ENCODE measurements at regions not wholly inside any gene's neighbourhood (a gene's known extent, or its start where the extent isn't known, plus 50 kb on each side); places are given as distances from the start of the nearest gene placed in this dataset.
"Not testable (repeated sequence)": the region's sequence is repeated elsewhere in the genome, so short reads cannot be mapped to it uniquely, and the experiment has no call there.

DNA sequence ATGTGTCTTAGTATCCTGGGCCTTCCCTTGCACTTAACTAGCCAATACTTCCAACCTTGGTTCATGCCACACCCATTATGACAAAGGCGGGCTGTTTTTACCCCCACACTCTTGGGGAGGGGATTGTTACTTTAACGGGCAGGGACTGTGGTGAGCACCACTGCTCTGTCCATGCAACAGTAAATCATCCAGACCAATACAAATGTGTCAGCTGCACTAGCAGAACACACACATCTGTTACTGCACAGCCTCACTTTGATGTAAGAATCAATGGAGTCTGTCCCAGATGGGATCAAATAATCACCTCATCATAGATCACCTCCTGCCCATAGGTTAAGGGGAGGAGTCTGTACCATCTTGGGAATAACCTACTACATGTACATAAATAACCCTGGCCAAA is 58.1 kb downstream of the NPAP1 start:
- no peak for DNase-seq (ENCODE audit: low read depth, low spot score)

DNA sequence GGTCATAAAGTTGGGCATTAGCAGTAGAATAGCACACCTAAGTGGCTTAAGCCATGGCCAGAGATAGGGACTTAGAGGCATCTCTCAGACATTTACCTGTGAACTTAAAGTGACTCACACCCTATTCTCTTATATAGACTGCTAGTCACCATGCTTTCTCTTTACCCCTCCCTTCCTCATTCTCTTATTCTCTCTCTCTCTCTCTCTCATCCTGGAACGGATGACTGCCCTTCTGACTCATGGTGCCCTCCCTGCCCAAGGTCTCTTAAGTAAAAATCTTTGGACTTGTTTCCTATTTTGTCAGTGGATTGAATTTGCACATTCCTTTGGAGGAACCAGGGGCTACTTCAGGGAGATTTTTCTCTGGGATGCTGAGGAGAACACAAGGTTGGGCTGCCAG is 58.8 kb downstream of the NPAP1 start:
- no peak for DNase-seq (ENCODE audit: low read depth, low spot score)

DNA sequence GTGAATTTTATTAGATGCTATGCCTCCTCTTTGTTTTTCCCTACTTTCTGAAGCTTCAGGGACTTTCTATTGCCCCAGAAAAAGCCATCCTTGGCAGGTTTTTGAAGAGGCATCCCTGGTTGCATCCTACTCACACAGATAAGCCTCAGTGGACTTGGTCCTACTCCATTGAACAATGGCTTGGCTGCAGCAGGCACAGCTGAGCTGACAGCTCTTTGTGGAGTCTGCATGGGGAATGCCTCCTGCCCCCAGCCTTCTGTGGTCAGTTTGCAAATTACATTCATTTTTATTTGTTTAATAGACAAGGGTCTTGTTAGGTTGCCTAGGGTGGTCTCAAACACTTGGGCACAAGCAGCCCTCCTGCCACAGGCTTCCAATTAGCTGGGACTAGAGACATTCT is 69.7 kb downstream of the NPAP1 start:
- DNase-seq (ENCODE audit: low read depth, low spot score): no peak

DNA sequence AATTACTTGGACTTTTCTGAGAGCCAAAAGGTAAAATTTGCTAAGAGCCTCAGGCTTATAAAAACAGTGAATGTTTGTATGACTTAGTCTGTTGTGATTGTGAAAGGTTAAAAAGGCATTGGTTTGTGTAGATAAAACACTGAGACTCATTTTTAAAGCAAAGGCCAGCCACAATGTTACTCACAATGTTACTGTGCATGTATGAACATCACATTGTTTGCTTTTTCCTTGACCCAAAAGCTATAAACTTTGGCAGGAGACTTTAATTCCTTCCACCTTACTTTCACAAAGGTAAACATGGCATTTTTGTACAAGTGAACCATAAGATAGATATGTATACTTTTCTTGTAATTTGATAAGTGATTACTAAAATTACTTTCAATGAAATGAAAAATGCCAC is 70.5 kb downstream of the NPAP1 start:
- no peak for DNase-seq (ENCODE audit: low read depth, low spot score)

DNA sequence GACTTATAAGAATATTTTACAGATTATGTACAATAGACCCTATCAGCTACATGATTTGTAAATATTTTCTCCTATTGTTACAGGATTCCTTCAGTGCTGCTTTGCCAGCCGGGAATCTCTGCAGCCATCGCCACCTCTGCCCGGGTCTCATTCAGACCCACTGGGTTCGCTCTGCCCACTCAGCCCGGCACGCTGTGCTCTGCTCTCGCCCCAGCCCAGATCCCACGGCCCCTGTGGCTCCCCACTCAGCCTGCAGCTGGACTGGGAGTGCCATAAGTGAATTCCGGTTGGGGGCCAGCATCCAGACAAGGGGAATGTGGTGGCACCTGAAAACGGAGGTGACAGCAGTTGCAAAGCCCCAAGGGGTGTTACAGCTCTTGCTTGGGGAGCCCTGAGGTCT is 71.8 kb downstream of the NPAP1 start:
- no peak for DNase-seq (ENCODE audit: low read depth, low spot score)

DNA sequence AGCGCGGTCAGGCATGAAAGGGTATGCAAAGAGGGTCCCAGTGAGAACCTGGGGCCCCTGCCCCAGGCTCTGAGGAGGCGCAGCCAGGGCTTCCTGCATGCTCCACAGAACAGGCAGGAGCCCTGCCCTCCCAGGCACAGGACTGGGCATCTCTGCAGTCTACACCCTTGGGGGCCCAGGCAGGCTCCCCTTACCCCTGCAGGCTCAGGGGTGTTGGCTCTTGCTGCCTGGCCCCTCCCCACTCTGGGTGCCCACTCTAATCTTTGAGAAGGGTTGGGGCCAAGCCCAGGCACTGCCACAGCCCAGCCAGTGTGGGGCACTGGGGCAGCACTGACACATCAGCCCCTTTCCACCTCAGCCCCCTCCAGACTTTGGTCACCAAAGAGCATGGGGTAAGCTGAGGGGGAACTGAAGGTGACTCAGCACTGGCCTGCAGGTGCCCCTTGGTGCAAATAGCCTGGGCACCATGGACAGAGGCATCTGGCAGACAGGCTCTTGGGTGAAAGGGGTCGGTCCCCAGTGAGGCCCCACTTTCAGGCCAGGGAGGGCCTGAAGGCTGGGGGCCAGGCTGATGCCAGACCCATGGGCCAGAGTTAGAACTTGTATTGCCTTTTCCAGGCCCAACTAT is 73.4 kb downstream of the NPAP1 start:
- DNase-seq (ENCODE audit: low read depth, low spot score): no peak

DNA sequence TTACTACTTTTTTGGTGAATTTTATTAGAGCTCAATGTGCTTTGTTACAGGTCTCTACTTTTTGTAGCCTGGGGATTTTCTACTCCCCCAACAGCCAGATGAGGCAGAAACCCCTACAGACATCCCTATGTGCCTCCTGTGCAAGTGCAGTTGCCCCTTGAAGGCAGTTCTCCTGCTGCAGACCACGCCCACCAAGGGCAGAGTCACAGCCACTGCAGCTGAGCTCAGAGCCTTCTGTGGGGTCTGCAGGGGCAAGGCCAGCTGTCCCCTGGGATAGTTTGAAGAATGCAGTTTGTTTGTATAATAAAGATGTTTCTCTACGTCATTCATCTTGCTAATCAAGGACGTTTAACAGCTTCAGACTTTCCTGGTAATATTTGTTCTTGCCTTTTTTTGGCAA is 76.8 kb downstream of the NPAP1 start:
- no peak for DNase-seq (ENCODE audit: low read depth, low spot score)

DNA sequence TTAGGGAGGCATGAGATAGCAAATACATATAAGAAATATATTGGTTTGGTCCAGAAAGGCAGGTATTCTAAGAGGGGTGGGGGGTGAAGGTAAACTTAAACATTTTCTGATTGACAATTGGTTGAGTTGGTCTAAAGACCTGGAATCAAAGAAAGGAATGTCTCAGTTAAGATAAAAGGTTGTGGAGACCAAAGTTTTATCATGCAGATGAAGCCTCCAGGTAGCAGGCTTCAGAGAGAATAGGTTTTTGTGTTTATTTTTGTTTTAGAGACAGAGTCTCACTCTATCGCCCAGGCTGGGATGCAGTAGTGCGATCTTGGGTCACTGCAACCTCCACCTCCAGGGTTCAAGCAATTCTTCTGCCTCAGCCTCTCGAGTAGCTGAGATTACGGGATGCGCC is 80.5 kb downstream of the NPAP1 start:
- no peak for DNase-seq (ENCODE audit: low read depth, low spot score)

DNA sequence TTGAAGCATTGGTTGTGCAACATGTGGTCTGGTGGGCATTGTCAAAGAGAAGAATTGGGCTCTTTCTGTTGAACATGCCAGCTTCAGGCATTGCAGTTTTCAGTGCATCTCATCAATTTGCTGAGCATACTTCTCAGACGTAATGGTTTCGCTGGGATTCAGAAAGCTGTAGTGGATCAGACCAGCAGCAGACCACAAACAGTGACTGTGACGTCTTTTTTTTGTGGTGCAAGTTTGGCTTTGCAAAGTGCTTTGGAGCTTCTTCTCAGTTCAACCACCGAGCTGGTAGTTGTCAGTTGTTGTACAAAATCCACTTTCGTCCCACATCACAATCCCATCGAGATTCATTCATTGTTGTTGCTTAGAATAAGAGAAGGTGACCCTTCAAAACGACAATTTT is 84.5 kb downstream of the NPAP1 start:
- DNase-seq (ENCODE audit: low read depth, low spot score): no peak

DNA sequence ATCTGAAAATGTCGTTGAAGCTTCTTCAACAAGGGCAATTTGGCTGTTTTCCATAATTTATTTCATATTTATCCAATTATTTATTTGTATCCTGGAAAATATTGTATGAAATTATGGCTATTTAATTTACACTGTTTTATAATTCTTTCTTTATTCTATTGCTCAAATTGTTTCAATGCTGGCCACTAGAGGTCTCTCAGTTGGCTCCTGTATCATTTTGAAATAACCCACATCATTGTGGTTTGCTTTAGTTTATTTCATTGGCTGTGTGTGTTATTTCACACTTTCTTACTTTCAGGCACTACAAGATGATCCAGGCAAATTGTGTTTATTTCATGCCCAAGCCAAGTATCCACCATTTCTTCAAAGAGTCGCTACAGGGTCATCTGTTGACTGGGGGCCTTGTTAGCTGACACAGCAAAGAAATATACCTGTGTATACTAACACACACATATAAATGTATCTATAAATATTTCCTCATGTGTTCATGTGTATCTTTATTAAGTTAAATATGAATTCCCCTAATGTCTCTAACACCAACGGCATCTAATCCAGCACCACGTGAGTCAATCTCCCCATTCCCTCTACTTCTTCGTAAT is 86.2 kb downstream of the NPAP1 start:
- DNase-seq (ENCODE audit: low read depth, low spot score): peak; percentile 33

DNA sequence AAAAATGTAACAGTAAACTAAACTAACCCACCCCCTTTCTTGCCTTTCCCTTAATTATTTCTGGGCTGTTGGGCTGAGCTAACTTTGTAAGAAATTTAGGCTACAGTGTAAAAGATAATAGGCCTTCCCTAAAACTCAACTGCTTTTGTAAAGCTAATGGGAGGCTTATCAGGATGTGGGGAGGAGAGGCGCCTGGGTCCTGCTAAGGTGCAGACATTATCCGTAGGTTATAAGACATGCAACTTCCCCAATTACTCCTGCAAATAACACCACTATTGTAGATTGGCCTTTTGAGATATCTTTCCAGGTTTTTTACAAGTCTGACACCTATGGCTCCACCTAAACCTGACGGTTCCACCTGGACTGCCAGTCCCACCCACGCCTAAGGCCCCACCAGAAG is 88.3 kb downstream of the NPAP1 start:
- no peak for DNase-seq (ENCODE audit: low read depth, low spot score)

DNA sequence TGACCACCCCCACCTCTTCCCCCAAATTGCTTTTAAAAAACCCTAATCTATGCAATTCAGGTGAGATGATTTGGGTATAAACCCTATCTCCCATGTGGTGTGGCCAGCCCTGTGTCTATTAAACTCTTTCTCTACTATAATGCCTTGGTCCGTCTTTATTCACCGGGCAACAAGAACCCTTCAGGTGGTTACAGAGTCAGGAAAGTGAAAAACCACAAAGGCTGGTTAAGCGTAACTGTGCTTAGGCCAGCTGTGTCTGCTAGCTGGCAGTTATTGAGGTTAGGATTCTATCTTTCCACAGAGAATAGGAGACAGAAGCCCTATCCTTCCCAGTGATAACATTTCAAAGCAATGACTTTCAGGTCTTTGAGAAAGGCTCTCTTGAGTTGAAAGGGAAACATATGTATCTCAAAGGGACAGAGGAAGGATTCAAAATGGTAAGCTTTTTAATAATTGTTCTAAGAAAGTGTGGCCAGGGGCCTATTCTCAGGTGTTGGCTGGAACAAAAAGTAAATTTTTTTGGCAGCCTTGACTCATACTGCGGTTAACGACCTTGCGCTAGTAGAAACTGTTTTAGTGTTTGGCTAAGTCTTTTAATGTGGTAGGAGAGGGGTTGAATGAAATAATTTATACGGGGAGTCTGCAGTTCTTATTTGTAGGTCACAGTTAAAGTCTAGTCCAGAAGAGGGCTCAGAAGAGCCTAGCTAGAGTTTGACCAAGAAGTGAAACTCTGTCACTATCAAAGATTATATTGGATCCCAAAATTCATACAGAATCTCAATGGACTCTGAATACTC is 89.0 kb downstream of the NPAP1 start:
- DNase-seq (ENCODE audit: low read depth, low spot score): no peak

DNA sequence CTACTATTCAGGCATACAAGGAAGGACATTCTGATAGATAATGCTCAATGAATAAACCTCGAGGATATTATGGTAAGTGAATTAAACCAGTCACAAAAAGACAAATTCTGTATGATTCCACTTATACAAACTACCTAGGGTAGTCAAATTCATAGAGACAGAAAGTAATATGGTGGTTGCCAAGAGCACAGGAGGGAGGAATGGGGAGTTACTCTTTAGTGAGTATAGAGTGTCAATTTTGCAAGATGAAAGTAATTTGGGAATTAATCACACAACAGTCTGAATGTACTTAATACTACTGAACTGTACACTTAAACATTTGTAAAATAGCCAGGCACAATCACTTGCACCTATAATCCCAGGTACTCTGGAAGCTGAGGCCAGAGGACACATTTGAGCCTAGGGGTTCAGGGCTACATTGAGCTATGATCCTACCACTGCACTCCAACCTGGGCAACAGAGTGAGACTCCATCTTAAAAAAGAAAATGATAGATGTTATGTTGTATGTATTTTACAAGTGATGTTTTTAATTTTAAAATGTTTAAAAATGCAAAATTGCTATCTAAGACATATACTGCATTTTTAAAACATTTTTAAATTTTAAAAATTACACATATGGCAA is 91.0 kb downstream of the NPAP1 start:
- DNase-seq (ENCODE audit: low read depth, low spot score): no peak

DNA sequence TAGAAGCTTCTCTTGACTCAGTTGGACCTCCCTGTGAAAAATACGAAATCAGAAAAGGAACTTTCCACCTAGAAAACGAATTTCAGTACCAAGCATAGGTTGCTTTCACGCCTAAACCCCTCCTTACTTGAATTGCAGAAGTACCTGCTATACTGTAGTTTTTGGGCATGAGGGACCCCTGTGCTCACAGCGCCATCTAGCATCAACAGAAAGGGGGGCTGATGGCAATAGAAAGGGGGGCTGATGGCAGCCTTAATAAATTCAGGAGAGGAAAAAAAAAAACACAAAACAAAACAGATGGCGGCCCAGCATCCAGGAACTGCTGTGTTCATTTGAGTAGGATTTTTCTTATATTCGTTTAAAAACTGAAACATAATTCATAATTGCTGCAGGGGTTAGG is 96.7 kb downstream of the NPAP1 start:
- DNase-seq (ENCODE audit: low read depth, low spot score): peak; percentile 2

DNA sequence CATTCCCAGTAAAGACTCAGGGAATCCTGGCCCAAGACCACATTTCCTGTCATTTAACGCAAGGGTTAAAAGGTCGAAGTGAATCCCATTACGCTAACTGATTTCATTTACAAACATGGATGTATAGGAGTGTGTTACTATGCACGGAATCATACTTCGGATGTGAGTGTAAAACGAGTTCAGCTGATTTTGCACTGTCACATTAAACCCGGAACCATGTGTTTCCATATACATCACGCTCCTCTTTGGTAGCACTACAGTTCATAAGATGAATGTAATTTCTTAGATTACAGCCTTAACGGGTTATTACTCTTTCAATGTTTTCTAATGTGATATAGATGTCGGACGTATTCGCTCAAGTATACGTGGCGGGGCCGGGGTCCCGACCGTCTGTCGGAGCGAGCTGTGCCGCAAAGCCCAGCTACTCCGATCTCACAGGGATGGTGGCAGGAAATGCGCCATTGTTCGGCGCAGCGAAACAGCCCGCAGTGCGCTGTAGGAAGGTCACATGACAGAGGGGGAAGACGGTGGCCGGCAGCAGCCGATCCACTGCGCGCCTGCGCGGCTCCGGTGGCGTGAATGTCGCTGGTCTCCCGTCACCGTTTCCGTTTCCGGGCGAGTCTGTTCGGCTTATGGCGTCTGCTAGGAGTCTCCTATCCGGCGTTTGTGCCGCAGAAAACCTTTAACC is 97.3 kb downstream of the NPAP1 start:
- DNase-seq (ENCODE audit: low read depth, low spot score): peak; percentile 93

DNA sequence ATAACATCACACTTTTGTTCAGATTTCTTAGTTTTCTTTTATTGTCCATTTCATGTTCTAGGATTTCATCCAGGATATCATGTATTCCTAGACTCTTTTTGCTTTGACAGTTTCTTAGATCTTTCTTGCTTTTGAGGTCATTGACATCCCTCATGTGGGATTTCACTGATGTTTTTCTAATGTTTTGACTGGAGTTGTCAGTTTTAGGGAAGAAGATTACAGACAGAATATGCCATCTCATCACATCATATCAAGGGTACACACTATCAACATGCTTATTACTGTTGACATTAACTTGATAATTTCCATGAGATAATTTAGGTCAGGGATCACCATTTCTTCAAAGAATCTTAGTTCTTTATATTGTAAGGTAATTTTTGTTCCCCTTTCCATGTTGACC is 101.7 kb downstream of the NPAP1 start:
- no peak for DNase-seq (ENCODE audit: low read depth, low spot score)

DNA sequence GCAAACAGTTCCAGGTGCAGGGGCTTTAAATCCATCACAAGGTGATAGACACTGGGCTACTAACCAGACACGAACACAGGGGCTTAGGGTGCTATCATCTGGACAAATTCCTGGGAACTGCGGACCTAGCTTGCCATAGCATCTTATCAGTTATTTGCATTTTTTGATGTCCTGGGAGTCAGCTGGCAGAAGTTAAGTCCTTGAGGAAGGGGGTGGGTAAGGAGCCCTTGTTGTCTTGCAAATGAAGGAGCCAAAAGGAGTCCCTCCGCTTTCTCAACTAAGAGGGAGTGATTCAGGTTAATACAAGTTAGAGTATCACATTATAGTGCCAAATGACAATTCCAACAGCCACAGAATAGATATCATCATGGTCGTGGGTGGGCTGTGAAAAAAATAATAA is 108.9 kb downstream of the NPAP1 start:
- DNase-seq (ENCODE audit: low read depth, low spot score): no peak

DNA sequence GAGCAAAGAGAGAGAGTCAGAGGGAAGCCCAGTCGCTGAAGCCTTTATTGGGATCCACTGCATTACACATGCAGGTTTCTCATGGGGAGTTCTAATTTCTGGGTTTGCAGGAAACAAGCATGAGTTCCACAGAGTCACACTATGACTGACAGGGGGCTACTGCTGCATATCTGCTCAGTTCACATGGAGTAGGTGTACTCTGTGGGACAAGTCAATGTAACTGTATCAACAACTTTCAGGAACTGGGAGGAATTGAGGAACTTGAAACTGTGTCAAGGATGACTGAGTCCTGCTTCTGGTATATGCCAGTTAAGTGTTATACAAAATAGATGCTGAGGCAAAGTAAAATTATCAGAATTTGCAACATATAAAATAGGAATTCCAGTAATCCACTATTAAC is 110.8 kb downstream of the NPAP1 start:
- no peak for DNase-seq (ENCODE audit: low read depth, low spot score)

DNA sequence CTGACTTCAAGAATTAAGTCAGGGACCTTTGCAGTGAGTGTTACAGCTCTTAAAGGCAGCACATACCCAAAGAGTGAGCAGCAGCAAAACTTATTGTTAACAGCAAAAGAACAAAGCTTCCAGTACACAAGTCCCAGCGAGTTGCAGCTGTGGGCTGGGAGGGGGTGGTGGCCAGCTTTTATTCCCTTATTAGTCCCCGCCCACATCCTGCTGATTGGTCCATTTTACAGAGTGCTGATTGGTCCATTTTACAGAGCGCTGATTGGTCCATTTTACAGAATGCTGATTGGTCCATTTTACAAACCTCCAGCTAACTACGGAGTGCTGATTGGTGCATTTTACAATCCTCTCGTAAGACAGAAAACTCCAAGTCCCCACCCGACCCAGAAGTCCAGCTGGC is 127.0 kb downstream of the NPAP1 start:
- DNase-seq (ENCODE audit: low read depth, low spot score): not testable (repeated sequence)

DNA sequence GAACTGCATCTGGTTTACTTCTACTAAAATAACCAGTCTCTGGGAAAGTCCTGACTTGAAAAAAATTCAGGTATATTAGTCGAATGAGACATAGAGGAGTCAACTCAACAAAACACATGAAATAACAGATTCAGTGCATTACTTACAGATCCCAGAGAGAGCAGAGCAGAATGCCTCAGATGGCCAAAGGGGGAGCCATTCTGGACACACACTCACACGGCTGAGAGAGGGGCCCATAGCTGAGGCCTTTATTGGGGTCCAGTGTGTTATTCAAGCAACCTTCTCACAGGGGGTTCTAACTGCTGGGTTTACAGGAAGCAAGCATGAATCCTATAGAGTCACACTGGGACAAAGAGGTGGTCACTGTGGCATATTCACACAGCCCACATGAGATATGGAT is 135.1 kb upstream of the SNRPN start:
- DNase-seq (ENCODE audit: low read depth, low spot score): no peak

DNA sequence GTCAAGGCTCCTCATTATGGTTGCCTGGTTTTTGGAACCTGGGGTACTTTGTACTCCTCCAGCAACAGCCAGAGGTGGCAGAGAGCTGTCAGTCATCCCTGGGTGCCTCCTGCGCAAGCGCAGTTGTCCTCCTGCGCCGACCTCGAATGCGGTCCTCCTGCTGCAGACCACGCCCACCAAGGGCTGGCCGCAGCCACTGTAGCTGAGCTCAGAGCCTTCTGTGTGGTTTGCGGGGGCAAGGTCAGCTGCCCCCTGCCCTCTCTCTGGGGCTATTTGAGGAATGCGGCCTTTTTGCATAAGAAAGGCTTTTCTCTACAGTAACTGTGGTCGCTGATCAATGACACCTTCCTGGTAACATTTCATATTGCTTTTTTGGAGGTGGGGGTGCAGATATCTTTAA is 131.3 kb upstream of the SNRPN start:
- DNase-seq (ENCODE audit: low read depth, low spot score): peak; percentile 60

DNA sequence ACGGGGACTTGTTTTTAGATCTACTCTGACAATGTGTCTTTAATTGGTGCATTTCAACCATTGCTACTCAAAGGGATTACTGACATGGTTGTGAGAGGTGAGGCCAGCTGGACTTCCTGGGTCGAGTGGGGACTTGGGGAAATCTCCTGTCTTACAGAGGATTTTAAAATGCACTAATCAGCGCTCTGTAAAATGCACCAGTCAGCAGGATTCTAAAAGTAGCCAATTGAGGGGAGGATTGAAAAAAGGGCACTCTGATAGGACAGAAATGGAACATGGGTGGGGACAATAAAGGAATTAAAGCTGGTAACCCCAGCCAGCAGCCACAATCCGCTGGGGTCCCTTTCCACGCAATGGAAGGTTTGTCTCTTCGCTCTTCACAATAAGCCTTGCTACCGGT is 122.5 kb upstream of the SNRPN start:
- no peak for DNase-seq (ENCODE audit: low read depth, low spot score)
